ENCODE measurements at regions not wholly inside any gene's neighbourhood (a gene's known extent, or its start where the extent isn't known, plus 50 kb on each side); places are given as distances from the start of the nearest gene placed in this dataset.

DNA sequence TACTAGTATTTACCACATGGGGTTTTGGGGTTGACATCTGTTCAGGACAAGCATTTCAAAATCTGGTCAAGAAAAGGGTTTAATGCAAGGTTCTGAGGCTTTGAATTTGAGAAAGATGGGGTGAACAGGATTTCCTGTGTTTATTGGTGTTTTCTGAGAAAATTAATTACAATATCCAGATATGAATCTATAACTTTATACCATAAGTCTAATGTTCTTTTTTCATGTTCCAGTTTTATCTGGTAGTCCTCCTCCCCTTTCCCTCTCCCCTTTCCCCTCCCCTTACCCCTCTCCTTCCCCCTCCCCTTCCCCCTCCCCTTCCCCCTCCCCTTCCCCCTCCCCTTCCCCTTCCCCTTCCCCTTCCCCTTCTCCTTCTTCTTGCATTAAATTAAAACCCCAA is 1518.2 kb upstream of the TMEFF2 start:
- no peaks in the 10 kb centered on the region for H3K9me3 ChIP-seq (ENCODE audit: low read length)
- ATAC-seq = no peak
- no peaks in the 10 kb centered on the region for H3K79me2 ChIP-seq (ENCODE audit: insufficient read depth, low read length)
- intact Hi-C loops (cut with micrococcal nuclease; ENCODE audit: unreplicated experiment) (no loop called here), in situ Hi-C loops (cut with HindIII; ENCODE audit: extremely low pct_ligation_motif_present, low pct_unique_long_range_greater_than_20kb) (no loop called here)
- H3K27me3 ChIP-seq (ENCODE audit: control insufficient read depth in 1 of 2, insufficient read depth in 2 of 2, low read length in 2 of 2) = no peaks in the 10 kb centered on the region
- TF ChIP-seq KMT2A (CRISPR knock-in tag; IDR thresholded peaks at IDR 0.05) (no peak), HNRNPK (IDR thresholded peaks at IDR 0.05; ENCODE audit: low read depth, low read length, poor library complexity, severe bottlenecking) (peak; percentile 98), PCBP1 (IDR thresholded peaks at IDR 0.05; ENCODE audit: borderline replicate concordance, low read depth, low read length) (0 out of 2 replicates have a peak, but pooled peaks have one; percentile 36)
- ChIA-PET CTCF (ENCODE audit: low intra/inter-chr PET ratio, low total read pairs) (no interaction called here), POLR2A (no interaction called here)
- no peak overlapping the region for H3K27ac ChIP-seq (ENCODE audit: extremely low read length, insufficient read depth, low read length)
- no peaks in the 10 kb centered on the region for H3K4me1 ChIP-seq (ENCODE audit: insufficient read depth, low read length)
- no peak overlapping the region for H3K4me2 ChIP-seq (ENCODE audit: low read depth, low read length)
- H4K20me1 ChIP-seq (ENCODE audit: insufficient read depth, low read length) = no peaks in the 10 kb centered on the region
- H2AFZ ChIP-seq (ENCODE audit: low read length) = no peak overlapping the region
- no peak for FAIRE-seq
- H3K36me3 ChIP-seq (replicated peaks in 1 of 2; ENCODE audit: control insufficient read depth in 1 of 2, insufficient read depth in 2 of 2, low read length in 2 of 2) = no peaks in the 10 kb centered on the region
- H3K9ac ChIP-seq (ENCODE audit: insufficient read depth, low read depth, low read length) = no peak overlapping the region
- BruUV-seq (replicated peaks) = no TSS peak
- H3K4me3 ChIP-seq (replicated peaks in 1 of 3; ENCODE audit: insufficient read depth in 1 of 3, low read depth in 2 of 3, low read length in 3 of 3) = no peak overlapping the region
- no peak for DNase-seq (ENCODE audit: low spot score)

DNA sequence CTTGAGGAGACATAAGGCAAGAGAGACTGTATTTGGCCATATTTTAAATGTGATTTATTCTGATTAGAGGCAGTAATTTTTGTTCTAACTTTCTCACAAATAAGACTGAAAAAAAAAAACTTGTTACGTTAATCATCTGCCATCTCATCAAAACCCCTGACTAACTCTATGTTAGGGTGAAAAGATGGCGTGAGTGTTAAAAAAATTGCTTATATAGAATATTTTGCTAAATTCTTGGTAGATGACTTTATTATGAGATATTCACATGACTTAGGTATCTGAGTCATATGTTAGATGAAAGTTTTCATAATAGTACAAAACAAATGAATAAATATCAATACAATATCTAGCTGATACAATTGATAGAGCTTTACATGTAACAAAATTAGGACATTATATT is 1508.7 kb upstream of the TMEFF2 start:
- Histone ChIP-seq H3K4me2 (ENCODE audit: low read depth, low read length) (no peak overlapping the region), H3K4me3 (replicated peaks in 1 of 3; ENCODE audit: insufficient read depth in 1 of 3, low read depth in 2 of 3, low read length in 3 of 3) (no peak overlapping the region), H3K27me3 (ENCODE audit: control insufficient read depth in 1 of 2, insufficient read depth in 2 of 2, low read length in 2 of 2) (no peaks in the 10 kb centered on the region), H4K20me1 (ENCODE audit: insufficient read depth, low read length) (no peaks in the 10 kb centered on the region), H2AFZ (ENCODE audit: low read length) (no peak overlapping the region), H3K4me1 (ENCODE audit: insufficient read depth, low read length) (no peaks in the 10 kb centered on the region), H3K36me3 (replicated peaks in 1 of 2; ENCODE audit: control insufficient read depth in 1 of 2, insufficient read depth in 2 of 2, low read length in 2 of 2) (no peaks in the 10 kb centered on the region), H3K9ac (ENCODE audit: insufficient read depth, low read depth, low read length) (no peak overlapping the region), H3K9me3 (ENCODE audit: low read length) (no peaks in the 10 kb centered on the region), H3K27ac (ENCODE audit: extremely low read length, insufficient read depth, low read length) (no peak overlapping the region), H3K79me2 (ENCODE audit: insufficient read depth, low read length) (no peaks in the 10 kb centered on the region)
- FAIRE-seq (no peak), ATAC-seq (no peak), DNase-seq (ENCODE audit: low spot score) (no peak)
- POLR2A ChIA-PET = no interaction called here
- intact Hi-C loops (cut with micrococcal nuclease; ENCODE audit: unreplicated experiment) = no loop called here
- BruUV-seq (replicated peaks) = no TSS peak
- CTCF ChIA-PET (ENCODE audit: low intra/inter-chr PET ratio, low total read pairs) = no interaction called here
- 11% methylated on average over 2 of the region's 2 CpGs for WGBS (ENCODE audit: low lambda C conversion rate)
- in situ Hi-C loops (cut with HindIII; ENCODE audit: extremely low pct_ligation_motif_present, low pct_unique_long_range_greater_than_20kb) = no loop called here
- TF ChIP-seq, protein P1, sequence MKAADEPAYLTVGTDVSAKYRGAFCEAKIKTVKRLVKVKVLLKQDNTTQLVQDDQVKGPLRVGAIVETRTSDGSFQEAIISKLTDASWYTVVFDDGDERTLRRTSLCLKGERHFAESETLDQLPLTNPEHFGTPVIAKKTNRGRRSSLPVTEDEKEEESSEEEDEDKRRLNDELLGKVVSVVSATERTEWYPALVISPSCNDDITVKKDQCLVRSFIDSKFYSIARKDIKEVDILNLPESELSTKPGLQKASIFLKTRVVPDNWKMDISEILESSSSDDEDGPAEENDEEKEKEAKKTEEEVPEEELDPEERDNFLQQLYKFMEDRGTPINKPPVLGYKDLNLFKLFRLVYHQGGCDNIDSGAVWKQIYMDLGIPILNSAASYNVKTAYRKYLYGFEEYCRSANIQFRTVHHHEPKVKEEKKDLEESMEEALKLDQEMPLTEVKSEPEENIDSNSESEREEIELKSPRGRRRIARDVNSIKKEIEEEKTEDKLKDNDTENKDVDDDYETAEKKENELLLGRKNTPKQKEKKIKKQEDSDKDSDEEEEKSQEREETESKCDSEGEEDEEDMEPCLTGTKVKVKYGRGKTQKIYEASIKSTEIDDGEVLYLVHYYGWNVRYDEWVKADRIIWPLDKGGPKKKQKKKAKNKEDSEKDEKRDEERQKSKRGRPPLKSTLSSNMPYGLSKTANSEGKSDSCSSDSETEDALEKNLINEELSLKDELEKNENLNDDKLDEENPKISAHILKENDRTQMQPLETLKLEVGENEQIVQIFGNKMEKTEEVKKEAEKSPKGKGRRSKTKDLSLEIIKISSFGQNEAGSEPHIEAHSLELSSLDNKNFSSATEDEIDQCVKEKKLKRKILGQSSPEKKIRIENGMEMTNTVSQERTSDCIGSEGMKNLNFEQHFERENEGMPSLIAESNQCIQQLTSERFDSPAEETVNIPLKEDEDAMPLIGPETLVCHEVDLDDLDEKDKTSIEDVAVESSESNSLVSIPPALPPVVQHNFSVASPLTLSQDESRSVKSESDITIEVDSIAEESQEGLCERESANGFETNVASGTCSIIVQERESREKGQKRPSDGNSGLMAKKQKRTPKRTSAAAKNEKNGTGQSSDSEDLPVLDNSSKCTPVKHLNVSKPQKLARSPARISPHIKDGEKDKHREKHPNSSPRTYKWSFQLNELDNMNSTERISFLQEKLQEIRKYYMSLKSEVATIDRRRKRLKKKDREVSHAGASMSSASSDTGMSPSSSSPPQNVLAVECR (CRISPR knock-in tag; IDR thresholded peaks at IDR 0.05; ENCODE audit: borderline replicate concordance) = no peak
- TF ChIP-seq, protein P2, sequence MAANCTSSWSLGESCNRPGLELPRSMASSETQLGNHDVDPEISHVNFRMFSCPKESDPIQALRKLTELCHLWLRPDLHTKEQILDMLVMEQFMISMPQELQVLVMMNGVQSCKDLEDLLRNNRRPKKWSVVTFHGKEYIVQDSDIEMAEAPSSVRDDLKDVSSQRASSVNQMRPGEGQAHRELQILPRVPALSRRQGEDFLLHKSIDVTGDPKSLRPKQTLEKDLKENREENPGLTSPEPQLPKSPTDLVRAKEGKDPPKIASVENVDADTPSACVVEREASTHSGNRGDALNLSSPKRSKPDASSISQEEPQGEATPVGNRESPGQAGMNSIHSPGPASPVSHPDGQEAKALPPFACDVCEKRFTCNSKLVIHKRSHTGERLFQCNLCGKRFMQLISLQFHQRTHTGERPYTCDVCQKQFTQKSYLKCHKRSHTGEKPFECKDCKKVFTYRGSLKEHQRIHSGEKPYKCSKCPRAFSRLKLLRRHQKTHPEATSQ (CRISPR knock-in tag; IDR thresholded peaks at IDR 0.05; ENCODE audit: borderline replicate concordance) = no peak
- TF ChIP-seq, protein P3, sequence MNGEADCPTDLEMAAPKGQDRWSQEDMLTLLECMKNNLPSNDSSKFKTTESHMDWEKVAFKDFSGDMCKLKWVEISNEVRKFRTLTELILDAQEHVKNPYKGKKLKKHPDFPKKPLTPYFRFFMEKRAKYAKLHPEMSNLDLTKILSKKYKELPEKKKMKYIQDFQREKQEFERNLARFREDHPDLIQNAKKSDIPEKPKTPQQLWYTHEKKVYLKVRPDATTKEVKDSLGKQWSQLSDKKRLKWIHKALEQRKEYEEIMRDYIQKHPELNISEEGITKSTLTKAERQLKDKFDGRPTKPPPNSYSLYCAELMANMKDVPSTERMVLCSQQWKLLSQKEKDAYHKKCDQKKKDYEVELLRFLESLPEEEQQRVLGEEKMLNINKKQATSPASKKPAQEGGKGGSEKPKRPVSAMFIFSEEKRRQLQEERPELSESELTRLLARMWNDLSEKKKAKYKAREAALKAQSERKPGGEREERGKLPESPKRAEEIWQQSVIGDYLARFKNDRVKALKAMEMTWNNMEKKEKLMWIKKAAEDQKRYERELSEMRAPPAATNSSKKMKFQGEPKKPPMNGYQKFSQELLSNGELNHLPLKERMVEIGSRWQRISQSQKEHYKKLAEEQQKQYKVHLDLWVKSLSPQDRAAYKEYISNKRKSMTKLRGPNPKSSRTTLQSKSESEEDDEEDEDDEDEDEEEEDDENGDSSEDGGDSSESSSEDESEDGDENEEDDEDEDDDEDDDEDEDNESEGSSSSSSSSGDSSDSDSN (CRISPR knock-in tag; IDR thresholded peaks at IDR 0.05) = no peak
- TF ChIP-seq U2AF2 (IDR thresholded peaks at IDR 0.05; ENCODE audit: low read depth, low read length) = no peak
- TF ChIP-seq, protein P4, sequence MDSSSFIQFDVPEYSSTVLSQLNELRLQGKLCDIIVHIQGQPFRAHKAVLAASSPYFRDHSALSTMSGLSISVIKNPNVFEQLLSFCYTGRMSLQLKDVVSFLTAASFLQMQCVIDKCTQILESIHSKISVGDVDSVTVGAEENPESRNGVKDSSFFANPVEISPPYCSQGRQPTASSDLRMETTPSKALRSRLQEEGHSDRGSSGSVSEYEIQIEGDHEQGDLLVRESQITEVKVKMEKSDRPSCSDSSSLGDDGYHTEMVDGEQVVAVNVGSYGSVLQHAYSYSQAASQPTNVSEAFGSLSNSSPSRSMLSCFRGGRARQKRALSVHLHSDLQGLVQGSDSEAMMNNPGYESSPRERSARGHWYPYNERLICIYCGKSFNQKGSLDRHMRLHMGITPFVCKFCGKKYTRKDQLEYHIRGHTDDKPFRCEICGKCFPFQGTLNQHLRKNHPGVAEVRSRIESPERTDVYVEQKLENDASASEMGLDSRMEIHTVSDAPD (CRISPR knock-in tag; IDR thresholded peaks at IDR 0.05) = no peak
